GM10266 (cell line): ENCODE measurements at regions not wholly inside any gene's neighbourhood (a gene's known extent, or its start where the extent isn't known, plus 50 kb on each side); places are given as distances from the start of the nearest gene placed in this dataset.

Experiments used
- DNase-seq: peaks from one replicate; pipeline ENCODE4 v3.0.0; 2012; ENCODE audit errors: extremely low spot score
- TF ChIP-seq, protein P1 (sequence below): IDR thresholded peaks from 2 replicates; pipeline ENCODE4 v1.5.1; 2012; ENCODE audit warnings: mild to moderate bottlenecking, low read depth; ENCODE audit not compliant: control insufficient read depth, insufficient read depth; ENCODE audit errors: missing control alignments

GRCh38 chr6:98566126-98566525 lies 268.2 kb upstream of the POU3F2 start:
- TF ChIP-seq, protein P1, sequence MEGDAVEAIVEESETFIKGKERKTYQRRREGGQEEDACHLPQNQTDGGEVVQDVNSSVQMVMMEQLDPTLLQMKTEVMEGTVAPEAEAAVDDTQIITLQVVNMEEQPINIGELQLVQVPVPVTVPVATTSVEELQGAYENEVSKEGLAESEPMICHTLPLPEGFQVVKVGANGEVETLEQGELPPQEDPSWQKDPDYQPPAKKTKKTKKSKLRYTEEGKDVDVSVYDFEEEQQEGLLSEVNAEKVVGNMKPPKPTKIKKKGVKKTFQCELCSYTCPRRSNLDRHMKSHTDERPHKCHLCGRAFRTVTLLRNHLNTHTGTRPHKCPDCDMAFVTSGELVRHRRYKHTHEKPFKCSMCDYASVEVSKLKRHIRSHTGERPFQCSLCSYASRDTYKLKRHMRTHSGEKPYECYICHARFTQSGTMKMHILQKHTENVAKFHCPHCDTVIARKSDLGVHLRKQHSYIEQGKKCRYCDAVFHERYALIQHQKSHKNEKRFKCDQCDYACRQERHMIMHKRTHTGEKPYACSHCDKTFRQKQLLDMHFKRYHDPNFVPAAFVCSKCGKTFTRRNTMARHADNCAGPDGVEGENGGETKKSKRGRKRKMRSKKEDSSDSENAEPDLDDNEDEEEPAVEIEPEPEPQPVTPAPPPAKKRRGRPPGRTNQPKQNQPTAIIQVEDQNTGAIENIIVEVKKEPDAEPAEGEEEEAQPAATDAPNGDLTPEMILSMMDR: no peak
- DNase-seq: no peak

- no peak for DNase-seq
- TF ChIP-seq, protein P1: no peak
Measured at GRCh38 chr6:98572579-98572978, 261.8 kb upstream of the POU3F2 start.

DNA sequence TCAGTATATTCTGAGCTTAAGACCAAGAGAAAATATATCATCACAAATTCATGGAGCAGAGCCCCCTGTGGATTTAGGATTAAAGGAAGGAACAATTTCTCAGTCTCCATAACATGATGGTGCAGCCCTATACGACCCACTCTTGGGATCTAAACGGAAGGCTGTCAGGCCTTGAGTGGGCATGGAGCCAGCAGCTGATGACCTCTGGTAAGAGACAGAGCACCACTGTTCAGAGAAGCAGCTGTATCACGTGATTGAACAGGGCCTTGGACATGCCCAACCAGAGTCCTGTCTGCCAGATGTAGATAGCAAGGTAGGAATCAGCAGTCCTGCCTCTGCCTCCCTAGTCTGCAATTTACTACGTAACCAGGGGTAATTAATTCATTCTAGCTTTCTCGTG lies 259.4 kb upstream of the POU3F2 start:
- no peak for DNase-seq
- TF ChIP-seq, protein P1: no peak

GRCh38 chr6:98576791-98577190 lies 257.6 kb upstream of the POU3F2 start:
- no peak for DNase-seq
- TF ChIP-seq, protein P1: no peak

DNA sequence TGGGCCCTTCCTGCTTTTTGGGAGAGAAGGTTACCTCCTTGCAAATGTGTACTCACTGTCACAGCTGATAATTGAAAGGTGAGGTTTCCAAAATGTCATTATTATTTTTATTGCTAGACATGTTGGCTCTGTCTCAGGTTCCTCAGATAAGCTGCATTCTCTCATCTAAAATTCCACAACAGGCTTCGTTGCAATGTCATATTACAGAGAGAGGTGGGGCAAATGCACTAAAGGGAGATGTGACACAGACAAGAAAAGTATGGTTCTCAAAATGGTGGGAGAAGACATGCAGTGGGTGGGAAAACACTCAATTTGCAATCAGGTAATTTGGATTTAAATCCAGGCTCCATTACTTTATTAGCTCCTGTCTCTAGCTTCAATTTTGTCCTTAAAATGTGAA lies 256.4 kb upstream of the POU3F2 start:
- no peak for DNase-seq
- TF ChIP-seq, protein P1: no peak

GRCh38 chr6:98579079-98579478 lies 255.3 kb upstream of the POU3F2 start:
- TF ChIP-seq, protein P1: no peak
- no peak for DNase-seq

DNA sequence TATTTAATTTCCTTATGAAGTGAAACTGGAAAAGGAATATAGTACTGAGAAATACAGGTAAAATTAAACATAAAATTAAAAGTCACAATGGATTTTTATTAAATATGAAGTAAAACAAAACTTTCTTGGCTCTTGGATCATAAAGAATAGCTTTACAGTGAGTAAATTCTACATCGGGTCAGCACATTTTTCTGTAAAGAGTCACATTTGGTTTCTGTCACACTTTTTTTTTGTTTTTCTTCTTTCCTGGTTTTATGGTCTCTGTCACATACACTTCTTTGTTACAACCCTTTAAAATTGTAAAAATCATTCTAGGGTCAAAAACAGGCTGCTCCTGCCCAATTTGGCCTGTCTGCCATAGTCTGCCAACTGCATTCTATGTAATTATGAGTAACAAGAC lies 254.4 kb upstream of the POU3F2 start:
- TF ChIP-seq, protein P1: no peak
- DNase-seq: no peak
